ENCODE measurements at regions not wholly inside any gene's neighbourhood (a gene's known extent, or its start where the extent isn't known, plus 50 kb on each side); places are given as distances from the start of the nearest gene placed in this dataset.
A peak's percentile ranks its signal among the peaks of the same experiment; 100 is the strongest.

DNA sequence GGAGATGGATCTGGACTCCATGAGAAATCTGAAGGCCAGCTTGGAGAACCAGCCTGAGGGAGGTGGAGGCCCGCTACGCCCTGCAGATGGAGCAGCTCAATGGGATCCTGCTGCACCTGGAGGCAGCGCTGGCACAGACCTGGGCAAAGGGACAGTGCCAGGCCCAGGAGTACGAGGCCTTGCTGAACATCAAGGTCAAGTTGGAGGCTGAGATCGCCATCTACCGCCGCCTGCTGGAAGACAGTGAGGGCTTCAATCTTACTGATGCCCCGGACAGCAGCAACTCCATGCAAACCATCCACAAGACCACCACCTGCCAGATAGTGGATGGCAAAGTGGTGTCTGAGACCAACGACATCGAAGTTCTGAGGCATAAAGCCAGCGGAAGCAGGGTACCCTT is 601.5 kb upstream of the ZP4 start:
- Histone ChIP-seq H3K27ac (no peak overlapping the region), H3K9me3 (no peaks in the 10 kb centered on the region), H3K27me3 (ENCODE audit: low read depth) (no peaks in the 10 kb centered on the region), H3K4me3 (no peak overlapping the region), H3K4me1 (no peaks in the 10 kb centered on the region), H3K36me3 (no peaks in the 10 kb centered on the region)
- no peak for DNase-seq
- ATAC-seq, result no peak
- TF ChIP-seq, protein P1, sequence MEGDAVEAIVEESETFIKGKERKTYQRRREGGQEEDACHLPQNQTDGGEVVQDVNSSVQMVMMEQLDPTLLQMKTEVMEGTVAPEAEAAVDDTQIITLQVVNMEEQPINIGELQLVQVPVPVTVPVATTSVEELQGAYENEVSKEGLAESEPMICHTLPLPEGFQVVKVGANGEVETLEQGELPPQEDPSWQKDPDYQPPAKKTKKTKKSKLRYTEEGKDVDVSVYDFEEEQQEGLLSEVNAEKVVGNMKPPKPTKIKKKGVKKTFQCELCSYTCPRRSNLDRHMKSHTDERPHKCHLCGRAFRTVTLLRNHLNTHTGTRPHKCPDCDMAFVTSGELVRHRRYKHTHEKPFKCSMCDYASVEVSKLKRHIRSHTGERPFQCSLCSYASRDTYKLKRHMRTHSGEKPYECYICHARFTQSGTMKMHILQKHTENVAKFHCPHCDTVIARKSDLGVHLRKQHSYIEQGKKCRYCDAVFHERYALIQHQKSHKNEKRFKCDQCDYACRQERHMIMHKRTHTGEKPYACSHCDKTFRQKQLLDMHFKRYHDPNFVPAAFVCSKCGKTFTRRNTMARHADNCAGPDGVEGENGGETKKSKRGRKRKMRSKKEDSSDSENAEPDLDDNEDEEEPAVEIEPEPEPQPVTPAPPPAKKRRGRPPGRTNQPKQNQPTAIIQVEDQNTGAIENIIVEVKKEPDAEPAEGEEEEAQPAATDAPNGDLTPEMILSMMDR (IDR thresholded peaks at IDR 0.05), result no peak
- intact Hi-C loops (cut with DNase I), result no loop called here

DNA sequence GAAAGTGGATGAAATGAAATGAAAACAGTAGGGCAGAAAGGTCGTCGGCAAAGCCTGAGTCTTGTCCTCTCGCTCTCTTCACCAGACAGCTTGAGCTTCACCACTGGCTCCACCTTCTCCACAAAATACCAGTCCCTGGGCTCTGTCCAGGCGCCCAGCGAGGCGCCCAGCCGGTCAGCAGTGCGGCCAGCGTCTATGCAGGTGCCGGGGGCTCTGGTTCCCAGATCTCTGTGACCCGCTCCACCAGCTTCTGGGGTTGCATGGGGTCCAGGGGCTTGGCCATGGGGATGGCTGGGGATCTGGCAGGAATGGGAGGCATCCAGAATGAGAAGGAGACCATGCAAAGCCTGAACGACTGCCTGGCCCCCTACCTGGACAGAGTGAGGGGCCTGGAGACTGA is 600.5 kb upstream of the ZP4 start:
- Histone ChIP-seq H3K4me1 (no peaks in the 10 kb centered on the region), H3K27ac (no peak overlapping the region), H3K4me3 (no peak overlapping the region), H3K36me3 (no peaks in the 10 kb centered on the region), H3K27me3 (ENCODE audit: low read depth) (no peaks in the 10 kb centered on the region), H3K9me3 (no peaks in the 10 kb centered on the region)
- no peak for ATAC-seq
- TF ChIP-seq, protein P1 (IDR thresholded peaks at IDR 0.05), result no peak
- no peak for DNase-seq
- intact Hi-C loops (cut with DNase I), result no loop called here

DNA sequence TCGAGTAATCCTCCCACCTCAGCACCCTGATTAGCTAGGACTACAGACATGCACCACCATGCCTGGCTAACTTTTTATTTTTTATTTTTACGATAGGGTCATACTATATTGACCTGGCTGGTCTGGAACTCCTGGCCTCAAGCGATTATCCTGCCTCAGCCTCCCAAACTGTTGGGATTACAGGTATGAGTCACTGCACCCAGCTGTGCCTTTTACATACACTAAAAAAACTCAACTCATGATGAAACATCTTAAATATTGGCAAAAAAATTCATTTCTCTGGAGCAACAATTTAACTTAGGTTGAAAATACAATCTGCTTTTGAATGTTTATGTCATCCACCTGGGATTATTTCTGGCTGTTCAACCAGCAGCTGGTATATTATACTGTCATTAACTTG is 598.3 kb upstream of the ZP4 start:
- Histone ChIP-seq H3K27me3 (ENCODE audit: low read depth) (no peaks in the 10 kb centered on the region), H3K4me3 (no peak overlapping the region), H3K4me1 (no peaks in the 10 kb centered on the region), H3K36me3 (no peaks in the 10 kb centered on the region), H3K27ac (no peak overlapping the region), H3K9me3 (no peaks in the 10 kb centered on the region)
- no peak for ATAC-seq
- intact Hi-C loops (cut with DNase I), result no loop called here
- TF ChIP-seq, protein P1 (IDR thresholded peaks at IDR 0.05), result no peak
- no peak for DNase-seq

DNA sequence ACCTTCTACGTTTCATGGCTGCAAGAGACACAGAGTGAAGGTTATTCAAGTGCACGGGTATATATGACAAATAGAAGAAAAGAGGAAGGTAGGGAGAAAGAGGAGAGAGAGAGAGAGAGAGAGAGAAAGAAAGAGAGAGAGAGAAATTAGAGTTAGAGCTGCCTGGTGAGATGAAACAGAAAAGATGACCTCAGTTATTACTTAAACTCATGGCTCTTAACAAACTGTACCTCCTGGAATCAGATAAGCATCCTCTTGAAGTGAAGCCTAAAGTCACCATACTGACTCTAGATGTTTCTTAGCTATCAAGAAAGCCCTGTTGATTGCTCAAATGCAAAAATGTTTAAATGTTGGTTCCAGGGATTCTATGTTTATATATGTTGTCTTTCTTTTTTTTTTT is 597.7 kb upstream of the ZP4 start:
- no peaks in the 10 kb centered on the region for H3K4me1 ChIP-seq
- H3K27ac ChIP-seq, result no peak overlapping the region
- no peak overlapping the region for H3K4me3 ChIP-seq
- intact Hi-C loops (cut with DNase I), result no loop called here
- TF ChIP-seq, protein P1 (IDR thresholded peaks at IDR 0.05), result no peak
- no peaks in the 10 kb centered on the region for H3K27me3 ChIP-seq (ENCODE audit: low read depth)
- no peaks in the 10 kb centered on the region for H3K9me3 ChIP-seq
- ATAC-seq, result no peak
- H3K36me3 ChIP-seq, result no peaks in the 10 kb centered on the region
- no peak for DNase-seq

DNA sequence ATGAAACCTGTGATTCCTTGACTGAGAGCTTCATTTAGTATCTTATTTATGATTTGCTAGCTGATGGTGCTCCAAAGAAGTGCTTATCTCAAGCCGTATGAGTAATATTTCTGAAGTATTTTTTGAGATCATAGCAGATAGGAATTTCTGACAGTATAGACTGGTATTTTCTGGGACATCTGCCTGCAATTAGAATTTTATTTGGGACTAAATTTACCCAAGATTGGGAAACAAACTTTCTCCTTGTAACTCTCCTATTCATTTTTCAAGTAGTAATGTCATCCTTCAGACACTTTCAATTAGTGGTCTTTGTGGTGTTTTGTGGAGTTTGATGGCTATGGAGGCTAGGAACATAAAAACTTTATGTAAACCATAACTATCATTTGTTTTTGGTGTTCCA is 597.2 kb upstream of the ZP4 start:
- DNase-seq (no peak), ATAC-seq (no peak)
- H3K4me1 ChIP-seq, result no peaks in the 10 kb centered on the region
- TF ChIP-seq, protein P1 (IDR thresholded peaks at IDR 0.05), result no peak
- no peak overlapping the region for H3K4me3 ChIP-seq
- no peak overlapping the region for H3K27ac ChIP-seq
- H3K27me3 ChIP-seq (ENCODE audit: low read depth), result no peaks in the 10 kb centered on the region
- no peaks in the 10 kb centered on the region for H3K36me3 ChIP-seq
- no peaks in the 10 kb centered on the region for H3K9me3 ChIP-seq
- intact Hi-C loops (cut with DNase I), result no loop called here

DNA sequence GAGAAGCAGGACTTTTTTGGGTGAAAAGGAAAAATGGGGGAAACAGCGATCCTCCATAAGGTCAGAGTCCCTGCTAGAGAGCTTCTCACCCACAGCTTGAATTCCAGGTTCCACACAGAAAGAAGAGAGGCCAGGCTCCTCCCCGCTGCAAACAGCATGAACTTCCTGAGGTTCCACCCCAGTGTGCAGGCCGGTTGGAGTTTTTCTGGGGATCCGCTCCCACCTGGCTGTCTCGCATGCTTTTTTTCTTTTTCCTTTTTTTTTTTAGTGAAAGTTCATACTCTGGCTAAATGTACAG is 595.1 kb upstream of the ZP4 start:
- TF ChIP-seq, protein P1 (IDR thresholded peaks at IDR 0.05), result no peak
- Histone ChIP-seq H3K9me3 (no peaks in the 10 kb centered on the region), H3K36me3 (no peaks in the 10 kb centered on the region), H3K27ac (no peak overlapping the region), H3K4me1 (no peaks in the 10 kb centered on the region), H3K4me3 (peak overlapping the region; percentile 2), H3K27me3 (ENCODE audit: low read depth) (no peaks in the 10 kb centered on the region)
- intact Hi-C loops (cut with DNase I), result no loop called here
- DNase-seq (no peak), ATAC-seq (peak; percentile 38 to 54)

Data from lower lobe of right lung (tissue), 2 donors.